Fibroblast of the aortic adventitia (primary cell): ENCODE measurements at regions not wholly inside any gene's neighbourhood (a gene's known extent, or its start where the extent isn't known, plus 50 kb on each side); places are given as distances from the start of the nearest gene placed in this dataset.

Experiments
- DNase-seq: peaks from one replicate; pipeline ENCODE4 v3.0.0-alpha.2; 2010; ENCODE audit warnings: low read depth
- H3K4me3 ChIP-seq: 2 replicates; pipeline ENCODE4 v1.5.1; 2011; ENCODE audit warnings: low read depth, mild to moderate bottlenecking, control low read depth, low read length, moderate library complexity
- TF ChIP-seq, protein P1 (sequence below): IDR thresholded peaks from 2 replicates; pipeline ENCODE4 v1.5.1; 2011; ENCODE audit warnings: mild to moderate bottlenecking, low read length, control low read depth, inconsistent platforms; ENCODE audit not compliant: insufficient read depth

GRCh38 chr6:118748311-118749062 lies 97.1 kb upstream of the CEP85L start:
- TF ChIP-seq, protein P1, sequence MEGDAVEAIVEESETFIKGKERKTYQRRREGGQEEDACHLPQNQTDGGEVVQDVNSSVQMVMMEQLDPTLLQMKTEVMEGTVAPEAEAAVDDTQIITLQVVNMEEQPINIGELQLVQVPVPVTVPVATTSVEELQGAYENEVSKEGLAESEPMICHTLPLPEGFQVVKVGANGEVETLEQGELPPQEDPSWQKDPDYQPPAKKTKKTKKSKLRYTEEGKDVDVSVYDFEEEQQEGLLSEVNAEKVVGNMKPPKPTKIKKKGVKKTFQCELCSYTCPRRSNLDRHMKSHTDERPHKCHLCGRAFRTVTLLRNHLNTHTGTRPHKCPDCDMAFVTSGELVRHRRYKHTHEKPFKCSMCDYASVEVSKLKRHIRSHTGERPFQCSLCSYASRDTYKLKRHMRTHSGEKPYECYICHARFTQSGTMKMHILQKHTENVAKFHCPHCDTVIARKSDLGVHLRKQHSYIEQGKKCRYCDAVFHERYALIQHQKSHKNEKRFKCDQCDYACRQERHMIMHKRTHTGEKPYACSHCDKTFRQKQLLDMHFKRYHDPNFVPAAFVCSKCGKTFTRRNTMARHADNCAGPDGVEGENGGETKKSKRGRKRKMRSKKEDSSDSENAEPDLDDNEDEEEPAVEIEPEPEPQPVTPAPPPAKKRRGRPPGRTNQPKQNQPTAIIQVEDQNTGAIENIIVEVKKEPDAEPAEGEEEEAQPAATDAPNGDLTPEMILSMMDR, result no peak
- peak overlapping the region; percentile 17 for H3K4me3 ChIP-seq
- DNase-seq, result peak; percentile 21

DNA sequence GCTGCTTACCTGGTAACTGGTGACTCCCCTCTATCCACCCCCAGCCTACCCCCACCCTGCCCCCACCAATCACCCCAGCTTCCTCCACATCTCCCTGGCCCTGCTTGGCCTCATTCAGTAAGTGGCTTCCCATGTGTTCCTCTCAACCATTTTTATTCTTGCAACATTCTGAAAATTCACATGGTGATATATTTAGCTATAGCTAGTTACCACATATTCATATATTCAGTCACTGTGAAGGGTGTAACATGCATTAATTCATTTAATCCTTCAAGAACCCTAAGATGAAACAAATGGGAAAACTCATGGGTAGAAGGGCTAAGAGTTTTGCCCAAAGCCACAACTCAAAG lies 95.4 kb upstream of the CEP85L start:
- no peak overlapping the region for H3K4me3 ChIP-seq
- TF ChIP-seq, protein P1, result no peak
- no peak for DNase-seq

- TF ChIP-seq, protein P1, result no peak
- no peak for DNase-seq
- H3K4me3 ChIP-seq, result no peak overlapping the region
Observed at GRCh38 chr6:118746145-118746824, 94.9 kb upstream of the CEP85L start.

- H3K4me3 ChIP-seq, result no peak overlapping the region
- TF ChIP-seq, protein P1, result no peak
- DNase-seq, result no peak
Observed at GRCh38 chr6:118745156-118745555, 93.8 kb upstream of the CEP85L start.

DNA sequence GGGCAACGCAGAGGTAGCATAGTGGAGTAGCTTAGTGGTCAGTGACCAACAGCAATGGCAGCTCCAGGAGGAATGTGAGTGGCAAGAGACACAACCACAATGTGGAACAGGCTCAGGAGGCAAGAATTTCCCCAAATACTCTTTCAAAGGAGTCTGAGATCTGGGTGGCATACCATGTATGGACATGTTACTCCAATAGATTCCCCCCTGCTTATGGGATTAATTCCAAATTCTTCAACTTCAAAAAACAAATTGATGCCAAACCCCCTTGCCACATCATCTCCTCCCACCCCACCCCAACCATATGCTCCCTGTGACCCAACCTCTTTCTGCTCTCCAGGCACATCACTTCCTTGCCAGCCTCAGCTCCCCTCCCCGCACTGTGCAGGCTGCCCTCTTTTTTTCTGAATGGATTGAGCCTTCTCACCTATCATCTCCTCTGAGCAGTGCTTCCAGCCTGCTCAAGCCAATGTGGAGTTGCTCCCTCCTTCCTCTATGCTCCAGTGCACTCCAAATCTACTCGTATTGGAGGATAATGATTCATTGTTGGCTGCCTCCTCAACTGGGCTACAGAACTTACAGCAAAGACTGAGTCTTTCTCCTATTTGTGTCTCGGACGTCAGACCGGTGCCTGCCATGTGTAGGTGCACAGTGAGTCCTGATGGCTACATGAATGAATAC lies 93.0 kb upstream of the CEP85L start:
- peak; percentile 24 for DNase-seq
- TF ChIP-seq, protein P1, result no peak
- H3K4me3 ChIP-seq, result no peak overlapping the region

DNA sequence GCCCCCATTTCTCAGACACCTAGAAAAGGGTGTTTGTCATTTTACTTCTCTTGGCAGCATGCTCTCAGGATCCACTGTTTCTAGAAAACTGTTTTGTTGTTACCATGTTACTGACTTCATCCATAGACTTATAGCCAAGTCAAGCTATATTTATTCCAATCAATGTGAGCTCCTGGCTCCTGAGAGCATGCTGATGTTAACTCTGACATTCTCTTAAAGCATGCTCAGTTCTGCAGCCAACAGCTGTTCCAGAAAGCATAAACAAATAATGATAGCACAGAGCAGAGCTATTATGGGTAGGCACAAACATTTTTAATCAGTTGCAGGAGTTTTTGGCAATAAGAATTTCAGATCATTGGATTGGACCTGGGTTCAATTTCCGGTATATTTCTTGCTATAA lies 92.4 kb upstream of the CEP85L start:
- DNase-seq, result peak; percentile 20
- TF ChIP-seq, protein P1, result no peak
- no peak overlapping the region for H3K4me3 ChIP-seq
